ENCODE measurements at regions not wholly inside any gene's neighbourhood (a gene's known extent, or its start where the extent isn't known, plus 50 kb on each side); places are given as distances from the start of the nearest gene placed in this dataset.

- no peak for TF ChIP-seq EZH2 (IDR thresholded peaks at IDR 0.05; ENCODE audit: insufficient read depth, low read length)
- TF ChIP-seq CTCF (IDR thresholded peaks at IDR 0.05; ENCODE audit: insufficient read depth, low read depth, low read length) = no peak
These were observed 139.7 kb upstream of the CFAP20DC start for GRCh38 chr3:59189526-59189925.
